Choroid plexus epithelial cell (primary cell): ENCODE measurements at regions not wholly inside any gene's neighbourhood (a gene's known extent, or its start where the extent isn't known, plus 50 kb on each side); places are given as distances from the start of the nearest gene placed in this dataset.

Experiments
- DNase-seq: peaks from one replicate; pipeline ENCODE4 v3.0.0-alpha.2; 2010; ENCODE audit warnings: low read depth
- H3K4me3 ChIP-seq: 2 replicates; pipeline ENCODE4 v1.5.1; 2011; ENCODE audit warnings: low read depth, mild to moderate bottlenecking, control low read depth, low read length, moderate library complexity
- CTCF ChIP-seq: conservative IDR thresholded peaks from 2 replicates; pipeline ENCODE4 v1.5.1; 2011; ENCODE audit warnings: low read depth, mild to moderate bottlenecking, control low read depth, inconsistent platforms, low read length, moderate library complexity

- no peak overlapping the region for H3K4me3 ChIP-seq
- no peak for DNase-seq
- no peak for TF ChIP-seq CTCF
These were observed 161.6 kb downstream of the SPATA18 start for GRCh38 chr4:52212702-52213101.

- no peak for TF ChIP-seq CTCF
- DNase-seq, result no peak
- no peak overlapping the region for H3K4me3 ChIP-seq
These were observed 180.4 kb downstream of the SPATA18 start for GRCh38 chr4:52231526-52231925.

- TF ChIP-seq CTCF, result peak; percentile 59
- DNase-seq, result peak; percentile 65
- H3K4me3 ChIP-seq, result no peak overlapping the region
These were observed 183.7 kb downstream of the SPATA18 start for GRCh38 chr4:52234561-52235440.

GRCh38 chr4:52235552-52236201, 184.6 kb downstream of the SPATA18 start:
- no peak for TF ChIP-seq CTCF
- DNase-seq, result no peak
- H3K4me3 ChIP-seq, result no peak overlapping the region

- DNase-seq, result no peak
- no peak overlapping the region for H3K4me3 ChIP-seq
- TF ChIP-seq CTCF, result no peak
These were observed 190.8 kb downstream of the SPATA18 start for GRCh38 chr4:52241916-52242315.

- DNase-seq, result no peak
- no peak for TF ChIP-seq CTCF
- no peak overlapping the region for H3K4me3 ChIP-seq
These were observed 192.3 kb downstream of the SPATA18 start for GRCh38 chr4:52243367-52243766.
